K562 (cell line): ENCODE measurements at regions not wholly inside any gene's neighbourhood (a gene's known extent, or its start where the extent isn't known, plus 50 kb on each side); places are given as distances from the start of the nearest gene placed in this dataset.

Experiments used
- ATAC-seq: fragments of 200-7000 bp; cut with Tn5 transposase; 3 replicates; pipeline ENCODE4 v1.9.1; 2020; ENCODE audit warnings: moderate library complexity
- BruUV-seq: library from RNA; stranded (reverse); fragments of 400-500 nt; replicated peaks from 2 replicates; lab custom pipeline; 2021; lab: Mats Ljungman, UMichigan
- CTCF ChIA-PET: fragments of 300-600 bp; formaldehyde crosslinking; extraction: SDS; loops from one replicate; lab custom pipeline; 2021; ENCODE audit warnings: low intra/inter-chr PET ratio; lab: Yijun Ruan, JAX
- POLR2A ChIA-PET: fragments of 300-600, 350-650 bp; sonication (Branson Sonifier 250); formaldehyde crosslinking; extraction: SDS; loops from one replicate; lab custom pipeline; 2021; ENCODE audit warnings: antibody characterized with exemption, inconsistent platforms; lab: Yijun Ruan, JAX
- DNase-seq, 4 experiments: peaks; one replicate each; pipeline versions ENCODE4 v3.0.0 to v3.0.0-alpha.2; 2011 to 2018; ENCODE audit warnings: low spot score in 3 of 4, mixed read lengths in 3 of 4; ENCODE audit errors: extremely low read depth in 1 of 4
- FAIRE-seq: peaks from 2 replicates; lab custom pipeline; 2011; peaks lifted over from hg19 to GRCh38; lab: Jason Lieb, UNC
- H2AFZ ChIP-seq: 2 replicates; pipeline ENCODE4 v1.6.0; 2011; ENCODE audit warnings: low read depth, low read length, control low read depth, inconsistent platforms
- H3K27ac ChIP-seq: fragments of 200-600 bp; 3 replicates; pipeline ENCODE4 v1.8.0; 2011; ENCODE audit warnings: low read depth, mild to moderate bottlenecking, control low read depth, inconsistent platforms, low read length, moderate library complexity, mixed read lengths; ENCODE audit errors: extremely low read depth
- H3K27me3 ChIP-seq, 2 experiments: fragments of 300-600 bp in 1 of 2; 2 replicates in 1 of 2; 3 replicates in 1 of 2; pipeline versions ENCODE4 v1.6.0 to v1.8.0; 2011; ENCODE audit warnings: inconsistent platforms in 2 of 2, low read length in 2 of 2, mild to moderate bottlenecking in 1 of 2, mixed read lengths in 1 of 2, moderate library complexity in 1 of 2; ENCODE audit not compliant: control insufficient read depth in 2 of 2, insufficient read depth in 2 of 2
- H3K36me3 ChIP-seq: fragments of 300-600 bp; 3 replicates; pipeline ENCODE4 v1.8.0; 2011; ENCODE audit warnings: mild to moderate bottlenecking, low read length, inconsistent platforms; ENCODE audit not compliant: control insufficient read depth, insufficient read depth
- H3K4me1 ChIP-seq, 2 experiments: fragments of 200-600 bp in 1 of 2; replicated peaks in 1 of 2; 2 replicates in 1 of 2; 3 replicates in 1 of 2; pipeline versions ENCODE4 v1.5.1 to v1.8.0; 2011; ENCODE audit warnings: inconsistent platforms in 2 of 2, low read length in 2 of 2, mild to moderate bottlenecking in 1 of 2, mixed read lengths in 1 of 2, moderate library complexity in 1 of 2; ENCODE audit not compliant: control insufficient read depth in 2 of 2, insufficient read depth in 2 of 2
- H3K4me2 ChIP-seq: 2 replicates; pipeline ENCODE4 v1.6.1; 2011; ENCODE audit warnings: low read length, control low read depth, inconsistent platforms, mixed read lengths; ENCODE audit not compliant: insufficient read depth
- H3K4me3 ChIP-seq: fragments of 200-600 bp; sonication (generic), shearing (Covaris generic); 2 replicates; pipeline ENCODE4 v1.5.1; 2016; ENCODE audit warnings: control low read depth, inconsistent platforms
- H3K79me2 ChIP-seq: fragments of 200-600 bp; 3 replicates; pipeline ENCODE4 v1.8.0; 2011; ENCODE audit warnings: low read length, inconsistent platforms; ENCODE audit not compliant: control insufficient read depth, insufficient read depth
- H3K9ac ChIP-seq, 2 experiments: 2 replicates each; pipeline versions ENCODE4 v1.6.0 to v1.6.1; 2011; ENCODE audit warnings: low read depth in 2 of 2, low read length in 2 of 2, control low read depth in 1 of 2, inconsistent platforms in 1 of 2, mild to moderate bottlenecking in 1 of 2, mixed read lengths in 1 of 2; ENCODE audit not compliant: insufficient read depth in 1 of 2
- H3K9me1 ChIP-seq: one replicate; pipeline ENCODE4 v1.6.0; 2011; ENCODE audit warnings: inconsistent platforms, mild to moderate bottlenecking, low read length, moderate library complexity; ENCODE audit not compliant: control insufficient read depth, insufficient read depth
- H3K9me3 ChIP-seq: replicated peaks from 2 replicates; pipeline ENCODE4 v1.5.1; 2011; ENCODE audit warnings: low read depth, low read length, inconsistent platforms; ENCODE audit not compliant: control insufficient read depth, insufficient read depth
- H4K20me1 ChIP-seq: replicated peaks from 2 replicates; pipeline ENCODE4 v1.6.1; 2011; ENCODE audit warnings: low read length, inconsistent platforms, mixed read lengths; ENCODE audit not compliant: control insufficient read depth, insufficient read depth
- BRD4 ChIP-seq: fragments of 200-600 bp; sonication (generic); IDR thresholded peaks from 2 replicates; pipeline ENCODE4 v1.6.1; 2017; ENCODE audit warnings: inconsistent platforms
- BRF1 ChIP-seq: IDR thresholded peaks from 3 replicates; pipeline ENCODE4 v1.6.1; 2011; ENCODE audit warnings: borderline replicate concordance, mild to moderate bottlenecking; ENCODE audit not compliant: insufficient read length; ENCODE audit errors: extremely low read depth
- C11orf30 ChIP-seq: fragments of 450-650 bp; IDR thresholded peaks from 2 replicates; pipeline ENCODE4 v1.6.1; 2016; ENCODE audit warnings: low read depth, mild to moderate bottlenecking
- FOXK2 ChIP-seq, 2 experiments: fragments of 450-650 bp; IDR thresholded peaks in 1 of 2; conservative IDR thresholded peaks in 1 of 2; 2 replicates each; pipeline ENCODE4 v1.6.1; 2016; ENCODE audit warnings: low read depth in 2 of 2, mild to moderate bottlenecking in 1 of 2
- MYC ChIP-seq, 2 experiments: fragments of 250-450 bp in 1 of 2; sonication (Bioruptor Pico) in 1 of 2; IDR thresholded peaks; 2 replicates each; pipeline versions ENCODE4 v1.5.1 to v1.6.1; 2012 to 2021; ENCODE audit warnings: low read depth in 2 of 2, borderline replicate concordance in 1 of 2, improper control_type of control experiment in 1 of 2, low read length in 1 of 2, mild to moderate bottlenecking in 1 of 2, moderate library complexity in 1 of 2
- ZNF217 ChIP-seq: sonication (generic); formaldehyde crosslinking; IDR thresholded peaks from 2 replicates; pipeline ENCODE4 v1.8.0; 2022; ENCODE audit warnings: mild to moderate bottlenecking, missing genetic modification reagents
- WGBS: fragments of 100-300 bp; shearing (Covaris generic); methylation state at CpG from one replicate; pipeline ENCODE4 v1.1.6; 2016; ENCODE audit warnings: low coverage, mixed read lengths; ENCODE audit not compliant: insufficient coverage; ENCODE audit errors: missing lambda C conversion rate; 5-methylcytosine and 5-hydroxymethylcytosine counted together
- in situ Hi-C: fragments of 300-500 bp; cut with MboI; formaldehyde crosslinking; loops from 4 replicates; pipeline ENCODE4 v1.15.0; 2018; ENCODE audit warnings: inconsistent platforms, mixed read lengths
- intact Hi-C: fragments of 100-400 bp; cut with micrococcal nuclease; formaldehyde crosslinking; loops from 2 replicates; pipeline ENCODE4 v1.14.2; 2022
- TF ChIP-seq, protein P1 (sequence below): fragments of 450-650 bp; IDR thresholded peaks from 2 replicates; pipeline ENCODE4 v1.6.1; 2018; ENCODE audit not compliant: partially characterized antibody

DNA sequence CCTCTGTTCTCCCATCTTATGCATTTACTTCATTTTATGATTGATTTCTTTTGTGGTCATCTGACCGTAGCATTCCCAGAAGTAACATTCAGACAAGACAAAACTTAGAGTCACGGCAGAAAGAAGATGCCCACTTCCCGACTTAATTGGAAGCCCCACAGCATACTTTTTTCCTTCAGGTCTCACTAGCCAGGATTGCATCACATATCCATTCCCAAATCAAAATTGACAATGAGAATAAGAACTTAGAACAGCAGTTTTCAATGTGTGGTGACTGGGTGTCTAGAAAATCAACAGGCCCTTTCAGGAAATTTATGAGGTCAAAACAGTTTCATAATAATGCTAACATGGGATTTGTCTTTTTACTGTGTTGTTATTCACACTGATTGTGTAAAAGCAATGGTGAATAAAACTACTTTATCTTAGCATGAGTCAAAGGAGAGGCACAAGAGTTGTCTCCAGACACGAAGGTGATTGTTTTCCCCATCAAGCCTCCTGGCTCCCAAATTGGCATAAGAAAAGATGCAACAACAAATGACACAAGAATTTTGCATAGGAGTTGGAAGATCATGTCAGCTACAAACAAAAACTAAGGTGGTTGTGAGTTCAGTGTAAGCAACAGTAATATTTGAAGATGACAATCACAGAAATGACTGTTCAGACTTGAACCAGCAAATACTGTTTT, 493.9 kb downstream of the HTR7 start:
- no peak for FAIRE-seq
- BruUV-seq = no TSS peak
- intact Hi-C loops = no loop called here
- no peak for ATAC-seq
- ChIA-PET CTCF (no interaction called here), POLR2A (no interaction called here)
- Histone ChIP-seq H4K20me1 (no peaks in the 10 kb centered on the region), H2AFZ (no peak overlapping the region), H3K9ac (no peak overlapping the region), H3K27me3 (no peaks in the 10 kb centered on the region), H3K79me2 (no peaks in the 10 kb centered on the region), H3K4me1 (no peaks in the 10 kb centered on the region), H3K36me3 (no peaks in the 10 kb centered on the region), H3K4me3 (no peak overlapping the region), H3K9me1 (no peaks in the 10 kb centered on the region), H3K4me2 (no peak overlapping the region), H3K9me3 (no peaks in the 10 kb centered on the region), H3K27ac (no peak overlapping the region)
- in situ Hi-C loops = no loop called here
- TF ChIP-seq ZNF217 (CRISPR knock-in tag) (no peak), BRF1 (no peak), MYC (IDR thresholded peaks at IDR 0.05; ENCODE audit: low read depth, low read length) (no peak), MYC (CRISPR knock-in tag; IDR thresholded peaks at IDR 0.05; ENCODE audit: borderline replicate concordance, low read depth) (no peak), C11orf30 (no peak), FOXK2 (conservative IDR thresholded peaks at IDR 0.05 in 1 of 2, IDR thresholded peaks at IDR 0.05 in 1 of 2; ENCODE audit: low read depth in 2 of 2) (no peak), BRD4 (no peak)
- TF ChIP-seq, protein P1, sequence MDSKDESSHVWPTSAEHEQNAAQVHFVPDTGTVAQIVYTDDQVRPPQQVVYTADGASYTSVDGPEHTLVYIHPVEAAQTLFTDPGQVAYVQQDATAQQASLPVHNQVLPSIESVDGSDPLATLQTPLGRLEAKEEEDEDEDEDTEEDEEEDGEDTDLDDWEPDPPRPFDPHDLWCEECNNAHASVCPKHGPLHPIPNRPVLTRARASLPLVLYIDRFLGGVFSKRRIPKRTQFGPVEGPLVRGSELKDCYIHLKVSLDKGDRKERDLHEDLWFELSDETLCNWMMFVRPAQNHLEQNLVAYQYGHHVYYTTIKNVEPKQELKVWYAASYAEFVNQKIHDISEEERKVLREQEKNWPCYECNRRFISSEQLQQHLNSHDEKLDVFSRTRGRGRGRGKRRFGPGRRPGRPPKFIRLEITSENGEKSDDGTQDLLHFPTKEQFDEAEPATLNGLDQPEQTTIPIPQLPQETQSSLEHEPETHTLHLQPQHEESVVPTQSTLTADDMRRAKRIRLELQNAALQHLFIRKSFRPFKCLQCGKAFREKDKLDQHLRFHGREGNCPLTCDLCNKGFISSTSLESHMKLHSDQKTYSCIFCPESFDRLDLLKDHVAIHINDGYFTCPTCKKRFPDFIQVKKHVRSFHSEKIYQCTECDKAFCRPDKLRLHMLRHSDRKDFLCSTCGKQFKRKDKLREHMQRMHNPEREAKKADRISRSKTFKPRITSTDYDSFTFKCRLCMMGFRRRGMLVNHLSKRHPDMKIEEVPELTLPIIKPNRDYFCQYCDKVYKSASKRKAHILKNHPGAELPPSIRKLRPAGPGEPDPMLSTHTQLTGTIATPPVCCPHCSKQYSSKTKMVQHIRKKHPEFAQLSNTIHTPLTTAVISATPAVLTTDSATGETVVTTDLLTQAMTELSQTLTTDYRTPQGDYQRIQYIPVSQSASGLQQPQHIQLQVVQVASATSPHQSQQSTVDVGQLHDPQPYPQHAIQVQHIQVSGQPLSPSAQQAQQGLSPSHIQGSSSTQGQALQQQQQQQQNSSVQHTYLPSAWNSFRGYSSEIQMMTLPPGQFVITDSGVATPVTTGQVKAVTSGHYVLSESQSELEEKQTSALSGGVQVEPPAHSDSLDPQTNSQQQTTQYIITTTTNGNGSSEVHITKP = no peak
- DNase-seq = no peak
- WGBS = 0% methylated on average over 1 of the region's 4 CpGs
